GM12872 (cell line): ENCODE measurements at regions not wholly inside any gene's neighbourhood (a gene's known extent, or its start where the extent isn't known, plus 50 kb on each side); places are given as distances from the start of the nearest gene placed in this dataset.

Experiments used
- TF ChIP-seq, protein P1 (sequence below): IDR thresholded peaks from 3 replicates; pipeline ENCODE4 v1.5.1; 2011; ENCODE audit warnings: low read depth, mild to moderate bottlenecking, low read length, moderate library complexity; ENCODE audit not compliant: insufficient read depth

DNA sequence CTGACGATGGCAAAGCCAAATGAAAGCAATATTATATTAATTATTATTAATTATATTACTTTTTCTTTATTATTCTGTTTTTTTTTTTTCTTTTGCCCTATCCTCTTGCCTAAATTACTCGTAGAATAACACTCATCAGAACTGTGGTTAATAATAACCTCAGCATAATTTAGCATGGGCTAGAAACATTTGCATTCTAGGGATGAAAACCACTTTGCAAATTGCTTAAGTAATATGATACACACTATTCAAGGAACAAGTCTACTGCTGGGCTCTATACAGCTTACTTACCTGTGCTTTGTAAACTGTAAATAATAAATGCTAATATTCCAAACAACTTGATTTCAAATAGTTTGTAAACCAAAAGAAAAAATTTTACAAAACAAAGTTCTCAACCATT is 375.8 kb downstream of the HGF start:
- TF ChIP-seq, protein P1, sequence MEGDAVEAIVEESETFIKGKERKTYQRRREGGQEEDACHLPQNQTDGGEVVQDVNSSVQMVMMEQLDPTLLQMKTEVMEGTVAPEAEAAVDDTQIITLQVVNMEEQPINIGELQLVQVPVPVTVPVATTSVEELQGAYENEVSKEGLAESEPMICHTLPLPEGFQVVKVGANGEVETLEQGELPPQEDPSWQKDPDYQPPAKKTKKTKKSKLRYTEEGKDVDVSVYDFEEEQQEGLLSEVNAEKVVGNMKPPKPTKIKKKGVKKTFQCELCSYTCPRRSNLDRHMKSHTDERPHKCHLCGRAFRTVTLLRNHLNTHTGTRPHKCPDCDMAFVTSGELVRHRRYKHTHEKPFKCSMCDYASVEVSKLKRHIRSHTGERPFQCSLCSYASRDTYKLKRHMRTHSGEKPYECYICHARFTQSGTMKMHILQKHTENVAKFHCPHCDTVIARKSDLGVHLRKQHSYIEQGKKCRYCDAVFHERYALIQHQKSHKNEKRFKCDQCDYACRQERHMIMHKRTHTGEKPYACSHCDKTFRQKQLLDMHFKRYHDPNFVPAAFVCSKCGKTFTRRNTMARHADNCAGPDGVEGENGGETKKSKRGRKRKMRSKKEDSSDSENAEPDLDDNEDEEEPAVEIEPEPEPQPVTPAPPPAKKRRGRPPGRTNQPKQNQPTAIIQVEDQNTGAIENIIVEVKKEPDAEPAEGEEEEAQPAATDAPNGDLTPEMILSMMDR: no peak

DNA sequence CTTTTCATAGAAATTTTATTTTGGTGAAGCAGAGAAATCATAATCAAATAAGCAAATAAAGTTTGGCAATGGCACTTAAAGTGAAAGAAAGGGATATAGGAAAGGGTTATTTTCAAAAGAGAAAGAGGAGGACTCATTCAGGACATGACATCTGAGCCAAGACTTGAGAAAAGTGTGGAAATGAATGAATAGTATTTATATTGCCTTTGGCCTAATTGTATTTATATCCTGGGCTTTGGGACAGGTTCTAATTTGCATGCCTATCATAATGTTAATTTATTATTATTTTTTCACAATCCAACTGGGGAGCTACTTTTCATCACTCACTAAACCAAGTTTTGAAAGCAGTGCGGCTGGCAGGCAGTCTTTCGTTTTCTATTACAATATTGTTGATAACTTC is 376.8 kb downstream of the HGF start:
- TF ChIP-seq, protein P1: no peak

DNA sequence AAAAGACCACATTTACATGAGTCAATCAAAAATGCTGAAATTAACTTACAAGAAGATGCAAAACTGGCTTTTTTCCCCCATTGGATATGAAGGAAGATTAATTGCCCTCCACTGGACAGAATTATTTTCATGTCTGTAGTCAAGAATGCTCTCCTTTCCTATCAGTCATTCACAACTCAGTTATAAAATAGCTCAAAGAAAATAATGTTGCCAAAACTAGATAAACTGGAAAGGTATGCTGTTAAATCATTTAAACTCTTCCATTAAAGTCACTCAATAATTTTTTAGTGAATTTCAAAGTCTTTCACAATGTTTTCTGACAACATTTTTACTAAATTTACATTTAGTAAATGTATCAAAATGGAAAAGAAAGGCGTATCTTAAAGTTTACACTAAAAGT is 384.5 kb downstream of the HGF start:
- TF ChIP-seq, protein P1: no peak

DNA sequence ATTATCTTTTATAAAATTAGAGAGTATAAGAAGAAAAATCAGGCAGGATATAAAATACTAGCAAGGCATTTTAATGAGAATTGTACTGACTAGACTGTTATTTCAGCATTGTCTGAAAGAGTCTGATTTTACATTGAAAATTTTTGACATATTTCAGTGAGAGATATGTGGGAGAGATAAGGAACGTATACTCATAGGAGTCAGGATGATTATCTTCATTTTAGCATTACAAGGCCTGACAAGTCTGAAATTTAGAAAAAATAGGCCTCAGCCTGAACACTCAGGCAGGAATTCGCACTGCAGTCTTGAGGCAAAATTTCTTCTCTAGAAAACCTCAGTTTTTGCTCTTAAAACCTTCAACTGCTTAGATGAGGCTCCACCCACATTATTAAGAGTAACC is 386.0 kb downstream of the HGF start:
- TF ChIP-seq, protein P1: no peak

DNA sequence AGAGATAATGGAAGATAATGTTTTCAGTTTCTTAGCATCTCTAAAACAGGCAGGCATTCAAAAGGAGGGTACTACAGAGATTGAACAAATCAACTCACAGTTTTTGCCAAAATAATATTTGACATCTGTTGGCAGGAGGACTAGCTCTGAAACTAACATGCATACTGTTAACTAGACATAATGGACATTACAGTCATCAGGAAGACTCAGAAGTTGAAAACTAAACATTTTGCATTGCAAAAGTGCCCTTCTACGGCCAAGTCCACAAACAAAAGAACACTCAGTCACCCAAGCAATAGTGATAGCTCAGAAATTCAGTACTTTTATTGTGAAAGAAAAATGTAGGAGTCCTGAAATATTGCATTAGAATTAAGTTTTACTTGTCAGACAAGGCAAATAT is 399.0 kb downstream of the HGF start:
- TF ChIP-seq, protein P1: no peak

DNA sequence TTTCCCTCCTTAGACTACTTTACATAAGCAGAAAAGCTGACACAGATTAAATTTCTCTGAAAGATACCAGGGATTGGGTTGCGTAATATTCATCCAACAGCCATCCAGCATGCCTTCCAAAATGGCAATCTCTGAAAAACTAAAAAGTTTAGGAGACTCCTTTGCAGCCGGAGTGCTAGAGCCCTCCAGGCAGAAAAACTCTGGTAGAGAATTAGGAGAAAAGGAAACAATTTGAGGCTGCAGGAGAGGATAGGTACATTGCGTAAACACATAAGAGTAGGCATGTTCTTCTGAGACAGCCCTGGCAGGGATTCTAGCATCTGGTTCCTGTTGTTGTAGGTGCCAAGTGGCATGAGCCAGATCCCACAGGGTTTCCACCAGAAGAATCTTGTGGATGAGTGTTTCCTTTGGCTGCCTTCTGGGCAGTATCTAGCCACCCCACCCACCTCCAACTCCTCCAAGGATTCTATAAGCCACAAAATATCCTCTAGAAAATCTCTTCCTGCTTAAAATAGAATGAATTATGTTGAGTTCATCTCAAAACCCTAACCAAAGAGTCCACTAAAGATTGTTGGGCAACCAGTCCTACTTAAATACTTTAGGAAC is 402.4 kb downstream of the HGF start:
- TF ChIP-seq, protein P1: no peak

DNA sequence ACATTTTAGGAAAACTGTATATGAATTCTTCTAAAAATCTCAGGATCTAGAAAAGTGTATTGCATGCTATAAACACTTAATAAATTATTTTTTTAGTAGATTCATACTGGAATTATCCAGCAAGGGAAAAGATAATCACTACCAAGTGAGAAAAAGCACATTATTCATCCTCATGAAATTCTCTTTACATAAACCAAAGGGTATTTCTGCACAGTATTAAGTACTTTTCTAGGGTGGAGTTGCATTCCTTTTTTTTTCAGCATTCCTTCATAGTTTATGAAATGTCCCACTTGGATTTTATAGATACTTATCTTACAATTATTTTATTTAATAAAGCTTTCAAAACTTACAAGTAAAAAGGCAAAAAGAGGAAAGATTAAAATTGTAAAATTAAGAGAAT is 403.3 kb downstream of the HGF start:
- TF ChIP-seq, protein P1: no peak
